Keratinocyte (primary cell): ENCODE measurements at regions not wholly inside any gene's neighbourhood (a gene's known extent, or its start where the extent isn't known, plus 50 kb on each side); places are given as distances from the start of the nearest gene placed in this dataset.

ENCODE experiments used
- DNase-seq: peaks from one replicate; pipeline ENCODE4 v3.0.0-alpha.2; 2011; ENCODE audit warnings: low read depth, missing footprints, low spot score
- FAIRE-seq: peaks from 2 replicates; lab custom pipeline; 2011; peaks lifted over from hg19 to GRCh38; lab: Jason Lieb, UNC
- H2AFZ ChIP-seq: 2 replicates; pipeline ENCODE4 v1.6.0; 2012; ENCODE audit warnings: low read length, control low read depth, inconsistent platforms; ENCODE audit not compliant: control insufficient read depth
- H3K27ac ChIP-seq: 2 replicates; pipeline ENCODE4 v1.5.1; 2011; ENCODE audit warnings: low read length; ENCODE audit not compliant: control insufficient read depth, insufficient read depth
- H3K27me3 ChIP-seq: 3 replicates; pipeline ENCODE4 v1.6.0; 2011; ENCODE audit warnings: low read length; ENCODE audit not compliant: control insufficient read depth, insufficient read depth; ENCODE audit errors: extremely low read depth
- H3K36me3 ChIP-seq, 2 experiments: 2 replicates in 1 of 2; 3 replicates in 1 of 2; pipeline ENCODE4 v1.5.1; 2011; ENCODE audit warnings: low read length in 2 of 2, mild to moderate bottlenecking in 1 of 2; ENCODE audit not compliant: control insufficient read depth in 2 of 2, insufficient read depth in 2 of 2; ENCODE audit errors: extremely low read depth in 1 of 2
- H3K4me1 ChIP-seq: 3 replicates; pipeline ENCODE4 v1.5.1; 2011; ENCODE audit warnings: low read length; ENCODE audit not compliant: control insufficient read depth, insufficient read depth; ENCODE audit errors: extremely low read depth
- H3K4me2 ChIP-seq: 3 replicates; pipeline ENCODE4 v1.6.0; 2011; ENCODE audit warnings: low read depth, low read length; ENCODE audit not compliant: control insufficient read depth, insufficient read depth; ENCODE audit errors: extremely low read depth
- H3K4me3 ChIP-seq, 3 experiments: fragments of 200-600 bp in 1 of 3; sonication (generic) in 1 of 3; 2 replicates in 2 of 3; 3 replicates in 1 of 3; pipeline ENCODE4 v1.5.1; 2011 to 2016; ENCODE audit warnings: low read length in 3 of 3, mild to moderate bottlenecking in 3 of 3, control low read depth in 2 of 3, inconsistent platforms in 1 of 3, low read depth in 1 of 3, mixed read lengths in 1 of 3, mixed run types in 1 of 3, moderate library complexity in 1 of 3; ENCODE audit not compliant: control insufficient read depth in 2 of 3, insufficient read depth in 2 of 3; ENCODE audit errors: extremely low read depth in 1 of 3
- H3K79me2 ChIP-seq: 2 replicates; pipeline ENCODE4 v1.6.0; 2012; ENCODE audit warnings: low read length; ENCODE audit not compliant: control insufficient read depth, insufficient read depth
- H3K9ac ChIP-seq: 3 replicates; pipeline ENCODE4 v1.6.0; 2011; ENCODE audit warnings: low read length; ENCODE audit not compliant: control insufficient read depth, insufficient read depth; ENCODE audit errors: extremely low read depth
- H3K9me1 ChIP-seq: 3 replicates; pipeline ENCODE4 v1.6.0; 2011; ENCODE audit warnings: low read length; ENCODE audit not compliant: control insufficient read depth, insufficient read depth; ENCODE audit errors: extremely low read depth
- H3K9me3 ChIP-seq: 2 replicates; pipeline ENCODE4 v1.5.1; 2012; ENCODE audit warnings: low read depth, low read length; ENCODE audit not compliant: control insufficient read depth
- H4K20me1 ChIP-seq: 3 replicates; pipeline ENCODE4 v1.6.0; 2011; ENCODE audit warnings: low read length; ENCODE audit not compliant: control insufficient read depth, insufficient read depth; ENCODE audit errors: extremely low read depth
- EZH2 ChIP-seq: IDR thresholded peaks from one replicate; pipeline ENCODE4 v1.6.1; 2012; ENCODE audit warnings: inconsistent platforms, mild to moderate bottlenecking, low read length, moderate library complexity
- dilution Hi-C: fragments of 300-500 bp; cut with MboI; formaldehyde crosslinking; loops from one replicate; pipeline ENCODE4 v1.7.0; 2020; ENCODE audit warnings: low sequenced_read_pairs; ENCODE audit not compliant: extremely low pct_ligation_motif_present
- TF ChIP-seq, protein P1 (sequence below), 3 experiments: IDR thresholded peaks in 1 of 3; conservative IDR thresholded peaks in 1 of 3; optimal IDR thresholded peaks in 1 of 3; 2 replicates in 2 of 3; 3 replicates in 1 of 3; pipeline versions ENCODE3 to v1.5.1; 2011; ENCODE audit warnings: low read length in 3 of 3, mild to moderate bottlenecking in 3 of 3, moderate library complexity in 2 of 3, control low read depth in 1 of 3, inconsistent platforms in 1 of 3; ENCODE audit not compliant: insufficient read depth in 2 of 3; ENCODE audit errors: extremely low read depth in 1 of 3

DNA sequence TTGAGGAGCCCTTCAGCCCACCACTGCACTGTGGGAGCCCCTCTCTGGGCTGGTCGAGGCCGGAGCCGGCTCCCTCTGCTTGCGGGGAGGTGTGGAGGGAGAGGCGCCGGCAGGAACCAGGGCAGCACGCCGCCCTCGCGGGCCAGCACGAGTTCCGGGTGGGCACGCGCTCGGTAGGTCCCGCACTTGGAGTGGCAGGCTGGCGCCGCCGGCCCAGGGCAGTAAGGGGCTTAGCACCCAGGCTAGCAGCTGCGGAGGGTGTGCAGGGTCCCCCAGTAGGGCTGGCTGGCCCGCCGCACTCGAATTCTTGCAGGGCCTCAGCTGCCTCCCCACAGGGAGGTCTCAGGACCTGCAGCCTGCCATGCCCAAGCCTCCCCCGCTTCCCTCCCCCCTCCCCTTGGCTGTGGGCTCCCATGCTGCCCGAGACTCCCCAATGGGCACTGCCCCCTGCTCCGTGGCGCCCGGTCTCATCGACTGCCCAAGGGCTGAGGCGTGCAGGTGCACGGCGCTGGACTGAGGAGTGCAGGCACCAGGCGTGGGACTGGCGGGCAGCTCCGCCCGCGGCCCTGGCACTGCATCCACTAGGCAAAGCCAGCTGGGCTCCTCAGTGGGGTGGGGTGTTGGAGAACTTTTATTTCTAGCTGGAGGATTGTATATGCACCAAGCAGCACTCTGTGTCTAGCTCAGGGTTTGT lies 127.5 kb downstream of the DCK start:
- H3K9me3 ChIP-seq, result no peaks in the 10 kb centered on the region
- H3K27me3 ChIP-seq, result no peaks in the 10 kb centered on the region
- FAIRE-seq (no peak), DNase-seq (no peak)
- H2AFZ ChIP-seq, result no peak overlapping the region
- H3K79me2 ChIP-seq, result no peaks in the 10 kb centered on the region
- H3K9ac ChIP-seq, result no peak overlapping the region
- no peaks in the 10 kb centered on the region for H3K36me3 ChIP-seq
- H3K4me3 ChIP-seq, result no peak overlapping the region
- H4K20me1 ChIP-seq, result no peaks in the 10 kb centered on the region
- H3K4me1 ChIP-seq, result no peaks in the 10 kb centered on the region
- H3K4me2 ChIP-seq, result no peak overlapping the region
- H3K27ac ChIP-seq, result no peak overlapping the region
- dilution Hi-C loops, result no loop called here
- no peak for TF ChIP-seq EZH2
- TF ChIP-seq, protein P1, sequence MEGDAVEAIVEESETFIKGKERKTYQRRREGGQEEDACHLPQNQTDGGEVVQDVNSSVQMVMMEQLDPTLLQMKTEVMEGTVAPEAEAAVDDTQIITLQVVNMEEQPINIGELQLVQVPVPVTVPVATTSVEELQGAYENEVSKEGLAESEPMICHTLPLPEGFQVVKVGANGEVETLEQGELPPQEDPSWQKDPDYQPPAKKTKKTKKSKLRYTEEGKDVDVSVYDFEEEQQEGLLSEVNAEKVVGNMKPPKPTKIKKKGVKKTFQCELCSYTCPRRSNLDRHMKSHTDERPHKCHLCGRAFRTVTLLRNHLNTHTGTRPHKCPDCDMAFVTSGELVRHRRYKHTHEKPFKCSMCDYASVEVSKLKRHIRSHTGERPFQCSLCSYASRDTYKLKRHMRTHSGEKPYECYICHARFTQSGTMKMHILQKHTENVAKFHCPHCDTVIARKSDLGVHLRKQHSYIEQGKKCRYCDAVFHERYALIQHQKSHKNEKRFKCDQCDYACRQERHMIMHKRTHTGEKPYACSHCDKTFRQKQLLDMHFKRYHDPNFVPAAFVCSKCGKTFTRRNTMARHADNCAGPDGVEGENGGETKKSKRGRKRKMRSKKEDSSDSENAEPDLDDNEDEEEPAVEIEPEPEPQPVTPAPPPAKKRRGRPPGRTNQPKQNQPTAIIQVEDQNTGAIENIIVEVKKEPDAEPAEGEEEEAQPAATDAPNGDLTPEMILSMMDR (optimal IDR thresholded peaks at IDR 0.05 in 1 of 3, IDR thresholded peaks at IDR 0.05 in 1 of 3, conservative IDR thresholded peaks at IDR 0.05 in 1 of 3; ENCODE audit: extremely low read depth in 1 of 3, insufficient read depth in 2 of 3, low read length in 3 of 3), result no peak
- H3K9me1 ChIP-seq, result no peaks in the 10 kb centered on the region

DNA sequence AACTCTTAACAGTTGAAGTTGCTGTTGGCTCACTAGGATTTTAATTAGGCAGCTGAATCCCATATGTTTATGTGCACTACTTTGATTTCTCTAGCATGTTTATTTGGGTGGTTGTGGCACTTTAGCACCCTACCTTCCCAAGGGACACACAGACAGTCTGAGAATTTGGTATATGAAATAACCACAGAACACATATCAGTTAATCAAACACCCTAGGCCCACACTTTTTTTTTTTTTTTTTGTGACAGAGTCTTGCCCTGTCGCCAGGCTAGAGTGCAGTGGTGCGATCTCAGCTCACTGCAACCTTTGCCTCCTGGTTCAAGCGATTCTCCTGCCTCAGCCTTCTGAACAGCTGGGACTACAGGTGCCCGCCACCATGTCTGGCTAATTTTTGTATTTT lies 130.5 kb downstream of the DCK start:
- no peak for FAIRE-seq

More for the DNA sequence above, 130.5 kb downstream of the DCK start:
- Histone ChIP-seq H2AFZ (no peak overlapping the region), H3K9me3 (no peaks in the 10 kb centered on the region), H3K79me2 (no peaks in the 10 kb centered on the region), H3K9me1 (no peaks in the 10 kb centered on the region), H3K36me3 (no peaks in the 10 kb centered on the region), H3K4me3 (no peak overlapping the region), H3K9ac (no peak overlapping the region), H3K4me2 (no peak overlapping the region), H3K4me1 (peaks cover 4% of the 10 kb centered on the region), H3K27ac (no peak overlapping the region), H3K27me3 (no peaks in the 10 kb centered on the region), H4K20me1 (no peaks in the 10 kb centered on the region)
- dilution Hi-C loops, result no loop called here
- TF ChIP-seq, protein P1 (optimal IDR thresholded peaks at IDR 0.05 in 1 of 3, IDR thresholded peaks at IDR 0.05 in 1 of 3, conservative IDR thresholded peaks at IDR 0.05 in 1 of 3; ENCODE audit: extremely low read depth in 1 of 3, insufficient read depth in 2 of 3, low read length in 3 of 3), result no peak
- TF ChIP-seq EZH2, result no peak
- no peak for DNase-seq
